HFFc6 (cell line): ENCODE measurements at regions not wholly inside any gene's neighbourhood (a gene's known extent, or its start where the extent isn't known, plus 50 kb on each side); places are given as distances from the start of the nearest gene placed in this dataset.

Source experiments
- DNase-seq: peaks from one replicate; pipeline ENCODE4 v3.0.0-alpha.2; 2018
- H3K27ac Mint-ChIP-seq: 2 replicates; pipeline ENCODE4 v1.8.0; 2020; ENCODE audit warnings: mild to moderate bottlenecking, mixed read lengths
- H3K27me3 Mint-ChIP-seq: 2 replicates; pipeline ENCODE4 v1.8.0; 2021; ENCODE audit warnings: mild to moderate bottlenecking, moderate library complexity, mixed read lengths; ENCODE audit not compliant: insufficient read depth
- H3K36me3 Mint-ChIP-seq: 2 replicates; pipeline ENCODE4 v1.8.0; 2021; ENCODE audit warnings: low read depth, mixed read lengths
- H3K4me1 Mint-ChIP-seq: 2 replicates; pipeline ENCODE4 v1.8.0; 2020; ENCODE audit warnings: low read depth, mixed read lengths
- H3K4me3 Mint-ChIP-seq: 2 replicates; pipeline ENCODE4 v1.8.0; 2020; ENCODE audit warnings: mild to moderate bottlenecking, moderate library complexity, mixed read lengths
- H3K9me3 Mint-ChIP-seq: 2 replicates; pipeline ENCODE4 v1.8.0; 2020; ENCODE audit warnings: mild to moderate bottlenecking, mixed read lengths
- CTCF ChIP-seq: fragments of 200-600 bp; sonication (generic); IDR thresholded peaks from 2 replicates; pipeline ENCODE4 v1.5.0; 2021; ENCODE audit warnings: antibody characterized with exemption, mild to moderate bottlenecking

DNA sequence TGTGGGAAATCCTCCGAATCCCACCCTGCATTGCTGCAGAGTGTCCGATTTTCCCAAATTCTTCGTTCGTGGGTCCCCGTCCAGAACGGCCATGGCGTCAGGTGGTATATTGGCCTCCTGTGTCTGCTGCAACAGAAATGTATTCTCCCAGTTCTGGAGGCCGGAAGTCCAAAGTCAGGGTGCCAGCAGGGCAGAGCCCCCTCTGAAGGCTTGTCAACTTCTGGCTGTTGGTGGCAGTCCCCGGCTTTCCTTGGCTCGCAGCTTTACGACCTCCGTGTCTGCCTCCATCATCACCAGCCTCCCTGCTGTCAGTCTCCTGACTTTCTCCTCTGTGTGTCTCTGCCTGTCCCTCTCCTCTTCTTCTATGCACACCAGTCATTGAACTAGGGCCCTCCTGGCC lies 142.1 kb upstream of the FOXF1 start:
- Mint-ChIP-seq H3K27me3 (peaks cover 2% of the 10 kb centered on the region), H3K9me3 (no peaks in the 10 kb centered on the region), H3K36me3 (no peaks in the 10 kb centered on the region), H3K27ac (no peak overlapping the region), H3K4me3 (no peak overlapping the region), H3K4me1 (peaks cover 56% of the 10 kb centered on the region)
- no peak for DNase-seq
- no peak for TF ChIP-seq CTCF

DNA sequence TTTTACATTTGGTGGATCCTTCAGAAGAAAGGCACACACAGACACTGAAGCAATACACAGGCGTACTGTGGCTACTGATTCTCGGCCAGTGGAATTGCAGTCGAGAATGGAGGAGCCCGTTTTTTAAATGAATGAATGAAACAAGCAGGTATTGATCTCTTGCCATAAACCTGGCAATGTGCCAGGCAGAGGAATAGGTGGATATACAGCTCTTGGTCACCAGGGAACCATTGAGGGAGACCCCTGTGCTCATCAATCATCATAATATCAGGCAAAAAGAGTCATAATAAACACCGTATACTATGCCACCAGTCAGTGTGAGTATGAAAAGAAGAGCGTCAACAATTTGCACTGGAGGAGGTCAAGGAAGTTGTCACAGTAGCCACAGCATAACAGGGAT lies 140.3 kb upstream of the FOXF1 start:
- Mint-ChIP-seq H3K4me1 (peaks cover 44% of the 10 kb centered on the region), H3K27me3 (peaks cover 2% of the 10 kb centered on the region), H3K36me3 (peaks cover 12% of the 10 kb centered on the region), H3K4me3 (no peak overlapping the region), H3K9me3 (peaks cover 12% of the 10 kb centered on the region), H3K27ac (no peak overlapping the region)
- TF ChIP-seq CTCF: no peak
- DNase-seq: no peak

GRCh38 chr16:86371083-86371803 lies 139.1 kb upstream of the FOXF1 start:
- Mint-ChIP-seq H3K36me3 (peaks cover 15% of the 10 kb centered on the region), H3K9me3 (peaks cover 16% of the 10 kb centered on the region), H3K4me1 (peaks cover 45% of the 10 kb centered on the region), H3K27me3 (peaks cover 2% of the 10 kb centered on the region), H3K27ac (no peak overlapping the region), H3K4me3 (no peak overlapping the region)
- DNase-seq: no peak
- TF ChIP-seq CTCF: no peak

- no peak overlapping the region for H3K4me3 Mint-ChIP-seq
- H3K36me3 Mint-ChIP-seq: peaks cover 19% of the 10 kb centered on the region
- TF ChIP-seq CTCF: no peak
- peaks cover 44% of the 10 kb centered on the region for H3K4me1 Mint-ChIP-seq
- no peak overlapping the region for H3K27ac Mint-ChIP-seq
- DNase-seq: no peak
- peaks cover 16% of the 10 kb centered on the region for H3K9me3 Mint-ChIP-seq
- peaks cover 2% of the 10 kb centered on the region for H3K27me3 Mint-ChIP-seq
Observed at GRCh38 chr16:86372193-86372592, 138.1 kb upstream of the FOXF1 start.

DNA sequence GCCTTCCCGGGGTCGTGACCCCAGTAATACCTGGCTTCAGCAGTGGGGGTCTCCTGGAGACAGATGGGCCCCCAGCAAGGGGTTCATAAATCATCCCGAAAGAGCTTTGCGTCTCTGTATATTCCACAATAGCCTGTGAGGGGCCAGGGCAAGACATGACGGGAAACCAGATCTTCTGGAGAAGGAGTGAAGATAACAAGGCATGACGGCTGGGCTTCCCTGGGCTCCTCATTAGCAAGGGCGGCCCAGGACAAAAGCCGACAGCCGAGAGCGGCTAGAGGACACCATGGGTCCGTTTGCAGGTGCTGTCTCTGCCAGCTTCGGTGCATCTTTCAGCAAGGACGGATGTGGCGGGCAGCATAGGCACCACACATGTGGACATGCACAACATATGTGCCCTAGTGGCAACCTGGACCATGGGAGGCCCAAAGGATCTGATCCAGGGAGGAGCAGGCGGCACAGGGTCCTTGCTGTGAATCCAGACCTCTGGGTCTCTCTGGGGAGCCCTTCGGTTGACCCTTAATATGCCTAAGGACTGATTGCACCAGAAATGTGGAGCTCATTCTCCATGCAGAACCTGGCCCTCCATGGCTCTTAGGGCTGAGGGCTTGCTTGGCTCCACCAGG lies 136.9 kb upstream of the FOXF1 start:
- Mint-ChIP-seq H3K27ac (no peak overlapping the region), H3K36me3 (peaks cover 19% of the 10 kb centered on the region), H3K9me3 (peaks cover 16% of the 10 kb centered on the region), H3K27me3 (peaks cover 2% of the 10 kb centered on the region), H3K4me3 (no peak overlapping the region), H3K4me1 (peaks cover 38% of the 10 kb centered on the region)
- no peak for DNase-seq
- TF ChIP-seq CTCF: no peak
